ENCODE measurements at regions not wholly inside any gene's neighbourhood (a gene's known extent, or its start where the extent isn't known, plus 50 kb on each side); places are given as distances from the start of the nearest gene placed in this dataset.

DNA sequence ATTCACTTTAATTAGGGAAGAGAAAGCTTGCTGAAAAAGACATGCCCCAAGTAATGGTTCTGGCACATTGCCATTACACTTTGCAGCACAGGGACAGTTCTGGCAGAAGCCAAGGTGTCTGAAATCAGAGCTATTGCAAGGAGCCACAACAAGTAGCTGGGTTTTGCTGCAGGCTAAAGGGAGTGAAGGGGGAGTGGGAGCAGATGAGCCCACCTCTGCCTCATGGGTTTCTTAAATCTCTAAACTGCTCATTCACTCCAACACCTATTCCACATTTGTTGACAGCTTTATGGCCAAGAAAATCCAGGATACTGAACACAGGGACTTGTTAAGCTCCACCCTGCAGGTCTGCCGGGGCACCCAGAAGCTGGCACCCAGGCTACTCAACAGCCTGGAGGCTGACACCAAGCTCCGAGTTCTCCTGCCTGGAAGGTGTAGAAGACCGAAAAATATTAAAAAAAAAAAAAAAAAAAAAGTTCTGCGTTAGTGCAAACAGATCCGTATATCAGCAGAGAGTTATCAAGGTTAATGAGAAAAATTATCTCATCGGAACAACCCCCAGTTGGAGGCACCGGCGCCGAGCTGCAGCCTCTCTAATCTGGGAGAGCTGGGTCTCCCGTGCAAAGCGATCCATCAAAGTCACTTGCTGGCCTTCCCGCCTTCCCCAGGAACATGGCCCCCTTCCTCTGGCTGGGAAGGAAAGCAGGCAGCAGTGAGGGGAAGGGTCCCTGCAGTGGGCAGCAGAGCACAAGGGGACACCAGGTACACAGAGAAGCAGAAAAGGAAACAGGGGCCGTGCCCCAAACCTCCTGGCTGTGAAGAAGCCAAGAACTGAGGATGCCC lies 123.7 kb downstream of the HNMT start:
- Histone ChIP-seq H2BK20ac (ENCODE audit: low read depth, low read length, poor library complexity, severe bottlenecking) (no peak overlapping the region), H3K4me1 (ENCODE audit: insufficient read depth, low read length) (no peaks in the 10 kb centered on the region), H3K4ac (ENCODE audit: low read depth, low read length) (no peak overlapping the region), H4K91ac (ENCODE audit: insufficient read length, low read depth, low read length) (no peak overlapping the region), H3K27ac (ENCODE audit: insufficient read length, low read depth, low read length) (no peak overlapping the region), H2BK5ac (ENCODE audit: insufficient read length, low read length) (no peak overlapping the region), H3K56ac (ENCODE audit: insufficient read length, low read depth, low read length) (no peak overlapping the region), H3K9ac (ENCODE audit: extremely low read depth, insufficient read length, low read length) (no peak overlapping the region), H3K79me1 (ENCODE audit: insufficient read depth, low read depth, low read length, poor library complexity, severe bottlenecking) (no peaks in the 10 kb centered on the region), H3K14ac (ENCODE audit: insufficient read depth, low read length) (no peak overlapping the region; the same call in 1 of the 2 replicates), H3K9me3 (ENCODE audit: control insufficient read depth, low read depth, low read length) (no peaks in the 10 kb centered on the region), H2BK120ac (ENCODE audit: low read depth, low read length, poor library complexity, severe bottlenecking) (no peak overlapping the region), H3K4me2 (ENCODE audit: insufficient read depth, insufficient read length, low read length) (no peak overlapping the region), H2AFZ (ENCODE audit: low read length) (no peak overlapping the region), H3K23me2 (ENCODE audit: insufficient read length, low read depth, low read length, poor library complexity, severe bottlenecking) (no peaks in the 10 kb centered on the region), H2AK5ac (ENCODE audit: insufficient read length, low read length) (no peak overlapping the region), H3K79me2 (ENCODE audit: insufficient read depth, low read length) (no peaks in the 10 kb centered on the region), H4K8ac (replicated peaks; ENCODE audit: insufficient read length, low read depth, low read length) (no peak overlapping the region), H3K23ac (ENCODE audit: insufficient read length, low read depth, low read length) (no peak overlapping the region), H3T11ph (ENCODE audit: low read length) (no peak overlapping the region), H3K27me3 (ENCODE audit: insufficient read depth, low read length) (no peaks in the 10 kb centered on the region), H4K5ac (ENCODE audit: insufficient read length, low read depth, low read length) (no peak overlapping the region), H3K18ac (ENCODE audit: insufficient read length, low read depth, low read length) (no peak overlapping the region), H2BK12ac (ENCODE audit: insufficient read length, low read depth, low read length) (no peak overlapping the region), H2BK15ac (ENCODE audit: low read depth, low read length) (no peak overlapping the region), H4K20me1 (ENCODE audit: control insufficient read depth, insufficient read depth, insufficient read length) (no peaks in the 10 kb centered on the region)
- no peak for DNase-seq
- Mint-ChIP-seq H3K9me3 (no peaks in the 10 kb centered on the region), H3K36me3 (ENCODE audit: insufficient read depth in 1 of 3, low read depth in 3 of 3) (no peaks in the 10 kb centered on the region), H3K27me3 (ENCODE audit: low read depth) (no peaks in the 10 kb centered on the region), H3K4me1 (0 out of 4 replicates have a peak, but pooled peaks cover 0 to 2% of the 10 kb centered on the region in 2 experiments), H3K4me3 (no peak overlapping the region), H3K27ac (no peak overlapping the region)
- WGBS (ENCODE audit: extremely low coverage, insufficient read length, low lambda C conversion rate) = no CpG with 5 or more reads among the region's 13 CpGs
- TF ChIP-seq, protein P1, sequence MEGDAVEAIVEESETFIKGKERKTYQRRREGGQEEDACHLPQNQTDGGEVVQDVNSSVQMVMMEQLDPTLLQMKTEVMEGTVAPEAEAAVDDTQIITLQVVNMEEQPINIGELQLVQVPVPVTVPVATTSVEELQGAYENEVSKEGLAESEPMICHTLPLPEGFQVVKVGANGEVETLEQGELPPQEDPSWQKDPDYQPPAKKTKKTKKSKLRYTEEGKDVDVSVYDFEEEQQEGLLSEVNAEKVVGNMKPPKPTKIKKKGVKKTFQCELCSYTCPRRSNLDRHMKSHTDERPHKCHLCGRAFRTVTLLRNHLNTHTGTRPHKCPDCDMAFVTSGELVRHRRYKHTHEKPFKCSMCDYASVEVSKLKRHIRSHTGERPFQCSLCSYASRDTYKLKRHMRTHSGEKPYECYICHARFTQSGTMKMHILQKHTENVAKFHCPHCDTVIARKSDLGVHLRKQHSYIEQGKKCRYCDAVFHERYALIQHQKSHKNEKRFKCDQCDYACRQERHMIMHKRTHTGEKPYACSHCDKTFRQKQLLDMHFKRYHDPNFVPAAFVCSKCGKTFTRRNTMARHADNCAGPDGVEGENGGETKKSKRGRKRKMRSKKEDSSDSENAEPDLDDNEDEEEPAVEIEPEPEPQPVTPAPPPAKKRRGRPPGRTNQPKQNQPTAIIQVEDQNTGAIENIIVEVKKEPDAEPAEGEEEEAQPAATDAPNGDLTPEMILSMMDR (conservative IDR thresholded peaks at IDR 0.05) = no peak

Measured in H9 (cell line).